GM12875 (cell line): ENCODE measurements at regions not wholly inside any gene's neighbourhood (a gene's known extent, or its start where the extent isn't known, plus 50 kb on each side); places are given as distances from the start of the nearest gene placed in this dataset.
"Not testable (repeated sequence)": the region's sequence is repeated elsewhere in the genome, so short reads cannot be mapped to it uniquely, and the experiment has no call there.

Experiments used
- H3K4me3 ChIP-seq: one replicate; pipeline ENCODE4 v1.5.1; 2011; ENCODE audit warnings: low read depth, low read length, control low read depth

DNA sequence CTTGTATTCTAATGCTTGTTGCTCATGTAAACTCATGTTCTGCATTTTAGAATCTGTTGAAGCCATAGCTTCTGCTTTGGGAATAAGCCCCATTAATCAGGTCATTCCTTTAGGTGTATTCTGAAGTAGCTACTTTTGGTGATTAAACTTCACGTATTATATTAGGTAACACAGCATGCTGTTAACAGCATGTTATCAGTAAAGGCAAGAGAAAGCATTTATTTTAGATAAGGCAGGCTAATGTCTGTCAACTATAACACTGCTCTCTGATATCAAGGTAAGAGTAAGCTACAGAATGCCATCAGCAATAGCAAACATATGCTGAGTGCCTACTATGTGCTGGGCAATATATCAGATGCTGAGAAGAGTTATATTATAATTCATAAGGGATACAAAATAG is 726.4 kb downstream of the TTLL7 start:
- H3K4me3 ChIP-seq: not testable (repeated sequence)

DNA sequence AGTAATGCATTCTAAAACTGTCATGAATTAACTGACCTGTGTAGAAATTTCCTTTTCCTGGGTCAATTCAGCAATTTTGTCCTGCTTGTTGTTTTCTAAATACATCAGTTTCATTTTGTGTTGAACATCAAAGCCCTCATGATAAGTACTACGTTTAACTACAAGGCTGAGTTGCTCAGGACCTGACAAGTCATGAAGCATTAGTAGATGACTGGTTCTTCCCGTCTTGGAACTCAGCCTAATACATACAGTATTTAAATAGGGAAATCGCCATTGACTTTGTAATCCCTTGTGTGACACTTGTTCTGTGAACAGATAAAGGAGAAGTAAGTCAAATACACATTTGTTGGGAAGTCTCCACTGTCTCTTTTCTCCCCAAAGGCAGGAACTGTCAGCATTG is 727.1 kb downstream of the TTLL7 start:
- H3K4me3 ChIP-seq: not testable (repeated sequence)

DNA sequence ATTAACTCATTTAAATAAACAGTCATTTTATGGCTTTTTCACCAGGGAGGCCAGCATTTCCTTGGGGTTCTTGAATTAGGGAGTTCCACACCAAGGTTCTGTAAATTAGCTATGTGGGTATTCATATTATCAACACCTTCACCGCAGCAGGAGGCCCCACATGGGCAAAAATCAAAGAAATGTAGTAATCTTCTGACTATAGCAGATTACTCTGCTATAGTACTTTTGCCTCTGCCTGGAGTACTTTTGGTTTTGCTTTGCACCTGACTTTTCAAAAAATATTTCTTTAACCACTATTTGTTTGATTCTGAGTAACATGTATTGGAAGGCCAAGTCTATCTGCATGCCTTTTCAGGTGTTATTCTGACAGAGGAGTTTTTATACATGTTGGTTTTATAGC is 728.1 kb downstream of the TTLL7 start:
- H3K4me3 ChIP-seq: not testable (repeated sequence)

DNA sequence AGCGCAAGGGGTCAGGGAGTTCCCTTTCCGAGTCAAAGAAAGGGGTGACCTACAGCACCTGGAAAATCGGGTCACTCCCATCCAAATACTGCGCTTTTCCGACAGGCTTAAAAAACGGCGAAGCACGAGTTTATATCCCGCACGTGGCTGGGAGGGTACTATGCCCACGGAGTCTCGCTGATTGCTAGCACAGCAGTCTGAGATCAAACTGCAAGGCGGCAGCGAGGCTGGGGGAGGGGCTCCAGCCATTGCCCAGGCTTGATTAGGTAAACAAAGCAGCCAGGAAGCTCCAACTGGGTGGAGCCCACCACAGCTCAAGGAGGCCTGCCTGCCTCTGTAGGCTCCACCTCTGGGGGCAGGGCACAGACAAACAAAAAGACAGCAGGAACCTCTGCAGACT is 735.1 kb downstream of the TTLL7 start:
- not testable (repeated sequence) for H3K4me3 ChIP-seq

DNA sequence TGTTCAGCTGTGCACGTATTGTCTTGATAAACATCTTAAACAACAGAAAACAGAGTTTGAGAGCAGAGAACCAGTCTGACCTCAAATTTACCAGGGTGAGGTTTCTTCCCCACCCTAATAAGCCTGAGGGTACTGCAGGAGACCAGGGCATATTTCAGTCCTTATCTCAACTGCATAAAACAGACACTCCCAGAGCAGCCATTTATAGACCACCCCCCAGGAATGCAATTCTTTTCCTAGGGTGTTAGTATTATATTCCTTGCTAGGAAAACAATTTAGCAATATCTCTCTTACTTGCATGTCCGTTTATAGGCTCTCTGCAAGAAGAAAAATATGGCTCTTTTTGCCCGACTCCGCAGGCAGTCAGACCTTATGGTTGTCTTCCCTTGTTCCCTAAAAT is 747.2 kb downstream of the TTLL7 start:
- H3K4me3 ChIP-seq: not testable (repeated sequence)

DNA sequence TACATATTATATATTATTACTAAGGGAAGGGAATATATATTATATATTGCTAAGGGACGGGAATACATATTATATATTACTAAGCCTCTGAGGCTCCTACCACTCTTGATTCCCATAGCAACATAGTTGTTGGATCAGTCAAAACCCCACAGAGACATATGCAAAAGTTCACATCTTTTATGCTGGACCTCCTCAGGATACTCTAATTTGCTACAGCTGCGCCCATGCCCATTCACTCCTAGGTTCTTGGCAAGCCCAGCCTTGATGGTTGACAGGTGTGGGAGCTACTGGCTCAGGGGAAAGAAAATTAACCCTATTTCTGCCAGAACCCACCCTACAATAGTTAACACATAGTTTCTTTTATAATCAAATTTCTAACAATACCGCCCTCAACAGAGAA is 752.2 kb downstream of the TTLL7 start:
- H3K4me3 ChIP-seq: not testable (repeated sequence)

DNA sequence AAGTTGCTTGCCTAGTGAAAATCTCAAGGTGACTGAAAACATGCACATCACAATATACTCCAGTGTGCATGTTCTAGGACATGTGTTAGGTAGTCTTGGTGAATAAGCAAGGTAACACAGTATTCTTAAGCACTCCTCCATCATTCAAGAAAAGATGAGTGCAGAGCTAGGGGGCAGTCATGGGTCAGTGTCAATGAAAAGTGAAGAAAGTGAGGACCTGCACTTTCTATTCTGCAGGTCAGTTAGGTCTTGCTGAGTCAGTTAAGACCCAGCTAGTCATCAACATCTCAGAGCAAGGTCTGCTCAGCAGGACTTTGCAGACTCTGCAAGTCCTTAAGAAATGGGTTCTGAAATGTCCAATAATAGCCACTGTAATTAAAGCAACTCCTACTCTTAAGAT is 754.1 kb downstream of the TTLL7 start:
- H3K4me3 ChIP-seq: not testable (repeated sequence)

DNA sequence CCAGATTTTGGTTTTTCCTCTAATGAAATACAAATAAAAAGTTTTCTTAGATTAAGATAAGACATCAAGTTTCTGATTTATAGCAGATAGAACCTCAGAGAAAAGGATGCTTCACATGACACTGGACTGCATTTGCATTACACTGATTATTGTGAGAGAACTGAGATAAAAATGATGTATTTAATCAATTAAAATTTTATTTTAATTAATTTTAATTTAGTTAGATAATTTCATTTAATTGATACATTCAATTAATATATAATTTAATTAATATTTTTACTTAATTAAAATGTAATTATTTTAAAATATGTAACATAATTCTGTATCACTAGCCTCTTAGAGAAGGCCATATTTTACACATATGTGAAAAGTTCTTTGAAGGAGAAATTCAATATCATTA is 759.4 kb downstream of the TTLL7 start:
- H3K4me3 ChIP-seq: not testable (repeated sequence)

DNA sequence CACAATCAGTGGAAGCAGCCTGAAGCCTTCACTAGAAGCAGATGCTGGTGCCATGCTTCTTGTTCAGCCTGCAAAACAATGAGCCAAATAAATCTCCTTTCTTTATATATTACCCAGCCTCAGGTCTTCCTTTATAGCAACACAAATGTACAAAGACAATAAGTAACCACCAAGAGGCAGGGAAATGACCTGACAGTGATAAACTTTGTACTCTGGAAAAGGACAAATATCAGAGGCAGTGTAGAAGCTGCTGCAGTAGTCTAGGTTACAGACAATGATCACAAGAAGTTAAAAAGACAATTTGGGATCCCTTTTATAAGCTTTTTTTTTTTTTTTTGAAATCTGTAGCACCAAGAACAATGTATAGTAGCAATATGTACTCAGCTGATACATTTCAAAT is 760.3 kb downstream of the TTLL7 start:
- not testable (repeated sequence) for H3K4me3 ChIP-seq

DNA sequence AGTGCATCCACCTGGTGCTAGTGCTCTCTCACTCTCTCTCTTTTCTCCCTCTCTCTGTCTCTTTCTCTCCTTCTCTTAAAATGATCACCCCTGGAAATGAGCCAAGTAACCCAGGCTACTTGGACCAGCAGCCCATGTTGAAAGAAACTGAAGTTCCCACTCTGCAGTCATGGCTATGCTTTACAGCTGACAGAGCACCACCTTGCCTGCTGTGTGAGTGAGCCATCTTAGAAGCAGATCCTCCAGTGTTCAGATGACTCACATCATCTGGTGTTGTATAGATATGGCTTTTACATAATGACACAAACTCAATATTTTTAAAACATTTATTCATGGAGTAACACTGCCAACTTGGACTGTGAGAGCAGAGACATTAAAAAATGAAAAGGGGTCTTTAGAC is 779.1 kb downstream of the TTLL7 start:
- not testable (repeated sequence) for H3K4me3 ChIP-seq

DNA sequence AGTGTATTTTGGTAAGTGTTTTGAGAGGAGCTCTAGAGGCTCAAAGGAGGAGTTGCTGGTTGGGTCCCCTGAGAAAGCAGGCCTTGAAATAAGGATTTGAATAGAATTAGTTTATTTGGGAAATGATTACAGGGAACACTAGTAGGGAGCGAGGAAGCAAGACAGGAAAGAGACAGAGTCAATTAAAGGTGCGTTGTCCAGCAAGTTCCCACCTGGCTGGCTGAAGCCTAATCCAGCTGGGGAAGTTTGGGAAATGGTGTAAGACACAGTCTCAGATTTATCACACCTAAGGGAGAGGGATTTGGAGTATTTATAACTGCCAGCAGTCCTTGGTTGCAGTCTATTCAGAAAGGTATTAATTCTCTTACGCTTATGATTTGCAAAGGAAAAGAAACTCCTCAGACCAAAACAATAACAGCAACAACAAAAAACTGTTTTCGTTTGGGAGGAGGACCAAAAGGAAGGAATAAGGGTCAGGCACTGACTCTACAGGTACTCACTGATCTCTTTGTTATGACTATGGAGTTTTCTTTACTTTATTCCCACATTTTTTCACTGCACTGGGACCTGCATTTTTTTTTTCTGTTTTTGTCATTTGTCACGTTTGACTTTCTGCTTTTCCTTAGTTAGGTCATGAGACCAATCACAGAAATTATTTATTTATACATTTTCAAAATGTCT is 780.8 kb downstream of the TTLL7 start:
- H3K4me3 ChIP-seq: not testable (repeated sequence)

DNA sequence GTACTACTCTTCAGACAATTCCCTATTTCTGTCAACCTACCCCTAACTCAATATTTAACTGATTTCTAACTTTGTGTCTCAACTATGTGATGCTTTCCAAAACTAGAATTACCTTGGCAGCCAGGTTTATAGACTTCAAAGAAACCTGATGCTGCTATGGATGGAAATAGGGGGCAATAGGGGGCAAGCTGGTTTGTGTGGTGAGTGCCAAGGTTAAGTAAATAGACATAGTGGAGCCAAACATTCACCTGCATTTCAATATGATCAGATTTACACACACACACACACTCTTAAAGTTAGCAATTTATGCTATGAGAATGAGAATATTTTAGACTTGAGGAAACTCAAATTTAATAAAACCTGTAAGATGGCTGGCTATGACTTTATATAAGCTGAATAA is 784.6 kb downstream of the TTLL7 start:
- not testable (repeated sequence) for H3K4me3 ChIP-seq

DNA sequence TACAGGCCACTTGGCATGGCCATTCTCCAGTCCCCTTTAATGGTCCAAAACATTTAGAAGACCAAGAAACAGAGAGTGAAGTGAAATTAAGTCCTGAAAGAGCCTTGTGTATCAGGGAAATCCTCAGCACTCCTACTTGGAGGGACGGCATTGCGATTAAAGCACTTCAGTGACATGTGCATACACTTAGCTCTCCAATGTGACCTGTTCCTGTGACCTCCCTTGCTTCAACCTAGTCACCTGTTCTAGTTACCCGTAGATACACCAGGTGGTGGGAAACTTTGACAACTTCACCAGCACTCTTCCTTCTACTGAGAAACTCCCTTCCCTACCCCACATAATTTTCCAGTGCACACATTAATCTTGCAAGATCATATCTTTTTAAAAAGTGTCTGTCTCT is 785.3 kb downstream of the TTLL7 start:
- H3K4me3 ChIP-seq: not testable (repeated sequence)

DNA sequence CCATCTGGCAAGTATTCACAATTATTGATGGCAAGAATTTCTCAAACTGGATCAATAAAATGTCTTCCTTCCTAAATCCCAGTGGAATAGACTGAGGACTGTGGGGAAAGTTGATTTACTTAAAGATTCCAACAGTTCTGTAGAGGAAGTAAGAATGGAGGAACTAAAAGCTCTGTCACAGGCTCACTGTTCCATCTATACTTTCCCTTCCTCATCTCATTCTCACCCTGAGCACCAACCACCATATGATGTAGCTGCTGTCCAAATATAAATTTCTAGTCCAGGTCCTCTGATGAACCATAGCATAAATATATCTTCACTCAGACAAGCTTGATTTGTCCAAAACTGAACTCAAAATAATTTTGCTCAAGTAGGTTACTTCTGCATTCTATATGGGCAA is 786.9 kb downstream of the TTLL7 start:
- not testable (repeated sequence) for H3K4me3 ChIP-seq

DNA sequence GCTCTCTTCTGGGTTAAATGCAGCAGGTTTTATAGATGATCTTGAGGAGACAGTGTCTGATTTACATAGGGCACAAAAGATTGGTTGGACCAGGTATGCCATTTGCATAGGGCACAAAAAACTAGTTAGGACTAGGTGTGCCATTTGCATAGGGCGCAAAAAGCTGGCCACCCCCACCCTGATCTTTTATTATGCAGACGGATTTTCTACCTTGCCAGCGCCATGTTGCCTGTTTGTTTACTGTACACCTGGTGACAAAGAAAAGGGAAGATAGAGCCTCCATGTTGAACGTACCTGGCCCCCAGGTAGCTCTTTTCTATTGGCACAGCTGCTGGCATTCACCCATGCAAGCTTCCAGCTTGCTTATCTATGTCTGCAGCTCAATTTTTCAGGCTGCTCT is 790.4 kb downstream of the TTLL7 start:
- H3K4me3 ChIP-seq: not testable (repeated sequence)

DNA sequence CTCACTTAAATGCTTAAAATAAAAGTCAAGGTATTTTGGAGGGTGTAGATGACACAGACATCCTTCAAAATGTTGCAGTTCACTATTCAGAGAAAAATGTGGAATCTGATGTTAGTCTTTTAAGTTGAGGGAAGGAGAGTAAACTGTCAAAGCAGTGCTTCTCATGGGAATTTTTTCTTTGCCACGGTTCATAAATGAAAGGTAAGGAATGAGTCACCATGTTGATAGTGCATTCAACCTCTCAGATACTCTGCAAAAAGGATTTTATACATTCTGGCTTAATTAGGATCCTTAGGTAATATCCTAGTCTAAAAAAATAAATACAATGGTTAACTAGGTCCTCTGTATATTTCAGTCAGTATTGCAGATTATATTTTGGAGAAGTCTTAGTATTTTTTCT is 804.3 kb downstream of the TTLL7 start:
- not testable (repeated sequence) for H3K4me3 ChIP-seq

DNA sequence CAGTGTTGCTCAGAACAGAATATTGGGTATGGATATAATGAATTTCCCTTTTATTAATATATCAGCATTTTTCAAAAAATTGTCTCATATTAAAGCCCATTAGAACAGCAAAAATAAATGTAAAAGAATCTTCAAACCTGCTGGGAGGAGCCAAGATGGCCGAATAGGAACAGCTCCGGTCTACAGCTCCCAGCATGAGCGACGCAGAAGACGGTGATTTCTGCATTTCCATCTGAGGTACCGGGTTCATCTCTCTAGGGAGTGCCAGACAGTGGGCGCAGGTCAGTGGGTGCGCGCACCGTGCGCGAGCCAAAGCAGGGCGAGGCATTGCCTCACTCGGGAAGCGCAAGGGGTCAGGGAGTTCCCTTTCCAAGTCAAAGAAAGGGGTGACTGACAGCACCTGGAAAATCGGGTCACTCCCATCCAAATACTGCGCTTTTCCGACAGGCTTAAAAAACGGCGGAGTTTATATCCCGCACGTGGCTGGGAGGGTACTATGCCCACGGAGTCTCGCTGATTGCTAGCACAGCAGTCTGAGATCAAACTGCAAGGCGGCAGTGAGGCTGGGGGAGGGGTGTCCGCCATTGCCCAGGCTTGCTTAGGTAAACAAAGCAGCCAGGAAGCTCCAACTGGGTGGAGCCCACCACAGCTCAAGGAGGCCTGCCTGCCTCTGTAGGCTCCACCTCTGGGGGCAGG is 816.8 kb downstream of the TTLL7 start:
- H3K4me3 ChIP-seq: not testable (repeated sequence)

DNA sequence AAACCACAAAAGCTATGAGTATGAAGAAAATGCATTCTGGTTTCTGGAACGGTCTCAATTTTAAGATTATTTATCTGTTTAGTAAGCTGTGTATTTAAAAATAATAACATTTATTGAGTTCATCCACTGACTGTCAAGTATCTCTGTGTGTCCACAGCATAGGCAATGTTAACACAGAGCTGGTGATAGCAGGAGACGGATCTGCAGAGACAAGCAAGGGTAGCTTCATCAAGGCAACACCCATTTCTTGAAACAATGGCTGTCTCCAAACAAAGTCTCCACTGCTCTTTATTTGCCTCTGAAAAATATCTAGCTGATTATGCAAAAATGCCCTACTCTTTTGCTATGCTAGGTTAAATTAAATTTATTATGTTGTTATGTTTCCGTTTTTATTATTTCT is 818.3 kb downstream of the TTLL7 start:
- H3K4me3 ChIP-seq: not testable (repeated sequence)

DNA sequence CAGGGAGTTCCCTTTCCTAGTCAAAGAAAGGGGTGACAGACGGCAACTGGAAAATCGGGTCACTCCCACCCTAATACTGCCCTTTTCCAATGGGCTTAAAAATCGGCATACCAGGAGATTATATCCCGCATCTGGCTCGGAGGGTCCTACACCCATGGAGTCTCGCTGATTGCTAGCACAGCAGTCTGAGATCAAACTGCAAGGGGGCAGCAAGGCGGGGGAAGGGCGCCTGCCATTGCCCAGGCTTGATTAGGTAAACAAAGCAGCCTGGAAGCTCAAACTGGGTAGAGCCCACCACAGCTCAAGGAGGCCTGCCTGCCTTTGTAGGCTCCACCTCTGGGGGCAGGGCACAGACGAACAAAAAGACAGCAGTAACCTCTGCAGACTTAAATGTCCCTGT is 831.3 kb downstream of the TTLL7 start:
- not testable (repeated sequence) for H3K4me3 ChIP-seq

DNA sequence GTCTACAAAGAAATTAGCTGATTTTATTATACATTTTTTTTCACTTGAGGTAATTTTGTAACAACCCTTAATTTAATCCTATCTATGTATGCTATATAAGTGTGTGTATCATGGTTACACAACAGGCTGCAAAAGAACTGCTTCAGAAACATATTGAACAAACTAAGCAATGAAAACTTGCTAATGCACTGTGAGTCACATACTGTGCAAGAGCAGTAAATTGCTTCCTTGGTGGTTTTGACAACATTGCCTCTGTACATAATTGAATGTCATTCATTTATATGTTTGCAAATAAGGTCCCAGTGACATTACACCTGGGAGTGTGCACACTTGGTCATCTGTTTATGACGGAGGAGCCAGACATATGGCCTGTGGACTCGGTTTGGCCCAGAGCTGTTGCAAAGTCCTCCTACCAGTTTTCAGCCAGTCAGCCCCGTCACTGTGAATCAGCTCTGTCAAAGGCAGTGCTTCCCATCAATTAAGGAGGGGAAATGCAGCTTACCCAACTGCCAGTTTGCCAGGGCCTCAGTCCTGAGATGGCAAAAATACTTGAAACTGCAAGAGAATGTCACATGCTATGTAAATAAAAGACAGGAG is 835.0 kb downstream of the TTLL7 start:
- H3K4me3 ChIP-seq: not testable (repeated sequence)

DNA sequence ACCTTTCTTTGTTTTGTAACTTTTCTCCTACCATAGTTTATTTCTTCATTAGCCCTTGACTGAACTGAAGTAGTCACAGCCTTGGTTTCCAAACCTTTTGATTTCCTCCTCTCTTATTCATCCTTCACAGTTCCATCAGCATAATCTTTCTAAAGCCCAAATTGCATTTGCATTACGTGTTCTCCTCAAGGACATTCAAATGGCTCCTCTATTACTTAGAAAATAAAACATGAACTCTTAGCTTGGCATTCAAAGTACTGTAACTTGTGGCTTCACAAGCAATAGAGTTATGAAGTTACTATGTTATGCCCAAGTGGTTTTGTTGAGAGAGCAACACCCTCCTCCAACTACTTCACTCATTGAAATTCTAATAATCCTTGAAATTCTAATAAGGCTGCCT is 840.0 kb downstream of the TTLL7 start:
- not testable (repeated sequence) for H3K4me3 ChIP-seq

DNA sequence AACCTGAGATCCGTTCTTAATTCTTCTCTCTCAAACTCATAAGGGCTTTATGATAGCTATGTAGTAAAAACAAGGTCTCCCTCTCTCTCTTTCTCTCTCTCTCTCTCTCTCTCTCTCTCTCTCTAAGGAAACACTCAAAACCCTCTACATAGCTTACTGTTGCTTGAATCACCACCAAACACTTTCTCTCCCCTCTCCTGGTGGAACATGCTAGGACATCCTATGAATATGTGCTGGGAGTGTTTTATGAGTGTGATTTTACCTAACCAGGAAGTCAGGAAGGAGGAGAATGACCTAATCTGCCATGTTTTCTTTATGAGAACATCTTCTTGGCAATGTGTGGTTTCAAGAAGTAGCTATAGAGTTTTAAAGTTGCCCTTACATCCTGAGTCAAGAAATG is 844.6 kb downstream of the TTLL7 start:
- H3K4me3 ChIP-seq: not testable (repeated sequence)
